ENCODE measurements at regions not wholly inside any gene's neighbourhood (a gene's known extent, or its start where the extent isn't known, plus 50 kb on each side); places are given as distances from the start of the nearest gene placed in this dataset. TPM values are rescaled to one million over a fixed set of nuclear protein-coding genes. Genes with fewer than 3 reads are reported as not detected.

Small RNA genes lying in the stretch of these regions (small RNA-seq; reads per million reads assigned to genes)
- gene IGKV1OR2-11 (not detected), gene IGKV1OR2-6 (not detected), gene IGKV1OR2-9 (not detected), gene IGKV2OR2-8 (not detected), gene IGKV3OR2-5 (not detected)

Data from Karpas-422 (cell line).